ENCODE measurements at regions not wholly inside any gene's neighbourhood (a gene's known extent, or its start where the extent isn't known, plus 50 kb on each side); places are given as distances from the start of the nearest gene placed in this dataset.

- TF ChIP-seq, protein P1, sequence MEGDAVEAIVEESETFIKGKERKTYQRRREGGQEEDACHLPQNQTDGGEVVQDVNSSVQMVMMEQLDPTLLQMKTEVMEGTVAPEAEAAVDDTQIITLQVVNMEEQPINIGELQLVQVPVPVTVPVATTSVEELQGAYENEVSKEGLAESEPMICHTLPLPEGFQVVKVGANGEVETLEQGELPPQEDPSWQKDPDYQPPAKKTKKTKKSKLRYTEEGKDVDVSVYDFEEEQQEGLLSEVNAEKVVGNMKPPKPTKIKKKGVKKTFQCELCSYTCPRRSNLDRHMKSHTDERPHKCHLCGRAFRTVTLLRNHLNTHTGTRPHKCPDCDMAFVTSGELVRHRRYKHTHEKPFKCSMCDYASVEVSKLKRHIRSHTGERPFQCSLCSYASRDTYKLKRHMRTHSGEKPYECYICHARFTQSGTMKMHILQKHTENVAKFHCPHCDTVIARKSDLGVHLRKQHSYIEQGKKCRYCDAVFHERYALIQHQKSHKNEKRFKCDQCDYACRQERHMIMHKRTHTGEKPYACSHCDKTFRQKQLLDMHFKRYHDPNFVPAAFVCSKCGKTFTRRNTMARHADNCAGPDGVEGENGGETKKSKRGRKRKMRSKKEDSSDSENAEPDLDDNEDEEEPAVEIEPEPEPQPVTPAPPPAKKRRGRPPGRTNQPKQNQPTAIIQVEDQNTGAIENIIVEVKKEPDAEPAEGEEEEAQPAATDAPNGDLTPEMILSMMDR (conservative IDR thresholded peaks at IDR 0.05): no peak
- Histone ChIP-seq H3K4me1 (ENCODE audit: insufficient read depth, low read length) (no peaks in the 10 kb centered on the region), H3K56ac (ENCODE audit: insufficient read length, low read depth, low read length) (no peak overlapping the region), H4K20me1 (ENCODE audit: control insufficient read depth, insufficient read depth, insufficient read length) (no peaks in the 10 kb centered on the region), H2BK20ac (ENCODE audit: low read depth, low read length, poor library complexity, severe bottlenecking) (no peak overlapping the region), H2BK15ac (ENCODE audit: low read depth, low read length) (no peak overlapping the region), H3K4me2 (ENCODE audit: insufficient read depth, insufficient read length, low read length) (no peak overlapping the region), H3K27me3 (ENCODE audit: insufficient read depth, low read length) (no peaks in the 10 kb centered on the region), H3K14ac (ENCODE audit: insufficient read depth, low read length) (no peak overlapping the region), H3K79me1 (ENCODE audit: insufficient read depth, low read depth, low read length, poor library complexity, severe bottlenecking) (no peaks in the 10 kb centered on the region), H4K91ac (ENCODE audit: insufficient read length, low read depth, low read length) (no peak overlapping the region), H2BK12ac (ENCODE audit: insufficient read length, low read depth, low read length) (no peak overlapping the region), H2AK5ac (ENCODE audit: insufficient read length, low read length) (no peak overlapping the region), H3K27ac (ENCODE audit: insufficient read length, low read depth, low read length) (no peak overlapping the region), H3K9ac (ENCODE audit: extremely low read depth, insufficient read length, low read length) (no peak overlapping the region), H3K9me3 (ENCODE audit: control insufficient read depth, low read depth, low read length) (no peaks in the 10 kb centered on the region), H3K79me2 (ENCODE audit: insufficient read depth, low read length) (no peaks in the 10 kb centered on the region), H2BK5ac (ENCODE audit: insufficient read length, low read length) (no peak overlapping the region), H3K4ac (ENCODE audit: low read depth, low read length) (no peak overlapping the region), H4K8ac (replicated peaks; ENCODE audit: insufficient read length, low read depth, low read length) (no peak overlapping the region), H4K5ac (ENCODE audit: insufficient read length, low read depth, low read length) (no peak overlapping the region), H2AFZ (ENCODE audit: low read length) (no peak overlapping the region), H3T11ph (ENCODE audit: low read length) (no peak overlapping the region), H3K23me2 (ENCODE audit: insufficient read length, low read depth, low read length, poor library complexity, severe bottlenecking) (no peaks in the 10 kb centered on the region), H3K23ac (ENCODE audit: insufficient read length, low read depth, low read length) (no peak overlapping the region), H3K18ac (ENCODE audit: insufficient read length, low read depth, low read length) (no peak overlapping the region), H2BK120ac (ENCODE audit: low read depth, low read length, poor library complexity, severe bottlenecking) (no peak overlapping the region)
- Mint-ChIP-seq H3K9me3 (no peaks in the 10 kb centered on the region), H3K36me3 (ENCODE audit: insufficient read depth in 1 of 3, low read depth in 3 of 3) (no peaks in the 10 kb centered on the region), H3K4me3 (no peak overlapping the region), H3K27me3 (ENCODE audit: low read depth) (no peaks in the 10 kb centered on the region), H3K4me1 (peaks cover 2 to 5% of the 10 kb centered on the region in 2 experiments; a peak in 2 of 4 replicates), H3K27ac (no peak overlapping the region)
- no peak for DNase-seq
- no CpG with 5 or more reads among the region's 3 CpGs for WGBS (ENCODE audit: extremely low coverage, insufficient read length, low lambda C conversion rate)
Observed at GRCh38 chr2:144085016-144085415, 434.9 kb downstream of the ZEB2 start.

All from H9 (cell line).